H1 (cell line): ENCODE measurements at regions not wholly inside any gene's neighbourhood (a gene's known extent, or its start where the extent isn't known, plus 50 kb on each side); places are given as distances from the start of the nearest gene placed in this dataset.

ENCODE experiments used
- CTCF ChIA-PET: fragments of 300-600 bp; sonication (Branson Sonifier 250); formaldehyde crosslinking; loops from one replicate; lab custom pipeline; 2021; ENCODE audit not compliant: partially characterized antibody; lab: Charles Lee
- POLR2A ChIA-PET: fragments of 300-600 bp; sonication (Branson Sonifier 250); formaldehyde crosslinking; loops from one replicate; lab custom pipeline; 2021; ENCODE audit warnings: inconsistent platforms; ENCODE audit not compliant: partially characterized antibody; lab: Charles Lee
- DNase-seq, 2 experiments: peaks; one replicate each; pipeline versions ENCODE4 v3.0.0 to v3.0.0-alpha.2; 2010 to 2022; ENCODE audit warnings: low spot score in 2 of 2, low read depth in 1 of 2, mixed read lengths in 1 of 2
- FAIRE-seq: peaks from 2 replicates; lab custom pipeline; 2011; peaks lifted over from hg19 to GRCh38; lab: Jason Lieb, UNC
- H2AFZ ChIP-seq: 2 replicates; pipeline ENCODE4 v1.8.1; 2012; ENCODE audit warnings: low read length, inconsistent platforms
- H2AK5ac ChIP-seq: 2 replicates; pipeline ENCODE4 v1.6.1; 2013; ENCODE audit warnings: low read depth, low read length
- H2BK120ac ChIP-seq: replicated peaks from 2 replicates; pipeline ENCODE3; 2013; ENCODE audit warnings: low read depth, low read length, inconsistent platforms
- H2BK12ac ChIP-seq: 2 replicates; pipeline ENCODE4 v1.6.1; 2013; ENCODE audit warnings: low read depth, low read length
- H2BK15ac ChIP-seq: 2 replicates; pipeline ENCODE4 v1.6.1; 2013; ENCODE audit warnings: low read length
- H2BK20ac ChIP-seq: 2 replicates; pipeline ENCODE4 v1.6.1; 2013; ENCODE audit warnings: low read length
- H2BK5ac ChIP-seq: 2 replicates; pipeline ENCODE4 v1.6.1; 2013; ENCODE audit warnings: low read depth, low read length
- H3K14ac ChIP-seq: 2 replicates; pipeline ENCODE4 v1.6.1; 2013; ENCODE audit warnings: inconsistent platforms; ENCODE audit not compliant: insufficient read length
- H3K18ac ChIP-seq: 2 replicates; pipeline ENCODE4 v1.6.1; 2013; ENCODE audit warnings: low read length; ENCODE audit errors: extremely low read depth
- H3K23ac ChIP-seq: 2 replicates; pipeline ENCODE4 v1.6.1; 2013; ENCODE audit warnings: inconsistent platforms; ENCODE audit not compliant: insufficient read length
- H3K23me2 ChIP-seq: 2 replicates; pipeline ENCODE4 v1.6.1; 2013; ENCODE audit warnings: low read depth, low read length
- H3K27ac ChIP-seq: 2 replicates; pipeline ENCODE4 v1.6.1; 2011; ENCODE audit warnings: low read depth, low read length, inconsistent platforms
- H3K27me3 ChIP-seq, 4 experiments: replicated peaks in 1 of 4; 1 replicate in 1 of 4; 2 replicates in 3 of 4; pipeline versions ENCODE4 v1.6.1 to v1.8.1; 2011 to 2013; ENCODE audit warnings: low read length in 3 of 4, mild to moderate bottlenecking in 3 of 4, inconsistent platforms in 2 of 4, mixed read lengths in 2 of 4, moderate library complexity in 1 of 4; ENCODE audit not compliant: control insufficient read depth in 3 of 4, insufficient read depth in 3 of 4; ENCODE audit errors: extremely low read depth in 1 of 4
- H3K36me3 ChIP-seq, 4 experiments: 2 replicates each; pipeline versions ENCODE4 v1.6.1 to v1.8.1; 2011 to 2013; ENCODE audit warnings: mild to moderate bottlenecking in 4 of 4, low read length in 3 of 4, moderate library complexity in 2 of 4, control low read depth in 1 of 4, inconsistent platforms in 1 of 4; ENCODE audit not compliant: insufficient read depth in 4 of 4, control insufficient read depth in 2 of 4
- H3K4ac ChIP-seq: replicated peaks from 2 replicates; pipeline ENCODE3; 2013; ENCODE audit warnings: low read length, low read depth, mixed read lengths, inconsistent platforms; ENCODE audit not compliant: insufficient read length
- H3K4me1 ChIP-seq, 4 experiments: replicated peaks in 1 of 4; 1 replicate in 1 of 4; 2 replicates in 3 of 4; pipeline versions ENCODE4 v1.6.1 to v1.8.1; 2011 to 2013; ENCODE audit warnings: low read length in 3 of 4, inconsistent platforms in 2 of 4, mixed read lengths in 1 of 4; ENCODE audit not compliant: insufficient read depth in 4 of 4, control insufficient read depth in 3 of 4
- H3K4me2 ChIP-seq, 2 experiments: 2 replicates each; pipeline versions ENCODE4 v1.6.1 to v1.8.1; 2011 to 2013; ENCODE audit warnings: low read depth in 2 of 2, low read length in 2 of 2, control low read depth in 1 of 2, inconsistent platforms in 1 of 2, mild to moderate bottlenecking in 1 of 2; ENCODE audit not compliant: insufficient read depth in 1 of 2
- H3K4me3 ChIP-seq, 4 experiments: fragments of 200-600, 300-600 bp in 1 of 4; sonication (generic), shearing (Covaris generic), sonication (Bioruptor Twin) in 1 of 4; 2 replicates each; pipeline versions ENCODE4 v1.5.1 to v1.8.1; 2011 to 2016; ENCODE audit warnings: low read length in 4 of 4, low read depth in 3 of 4, control low read depth in 2 of 4, inconsistent platforms in 2 of 4, mild to moderate bottlenecking in 2 of 4, mixed read lengths in 1 of 4, moderate library complexity in 1 of 4; ENCODE audit not compliant: insufficient read depth in 2 of 4; ENCODE audit errors: extremely low read depth in 1 of 4
- H3K56ac ChIP-seq: replicated peaks from 2 replicates; pipeline ENCODE3; 2013; ENCODE audit warnings: low read depth, mild to moderate bottlenecking, mixed read lengths, low read length, inconsistent platforms; ENCODE audit not compliant: insufficient read length
- H3K79me1 ChIP-seq: 2 replicates; pipeline ENCODE4 v1.6.1; 2013; ENCODE audit warnings: low read depth, low read length, control low read depth
- H3K79me2 ChIP-seq, 2 experiments: 2 replicates each; pipeline versions ENCODE4 v1.6.1 to v1.8.1; 2012 to 2013; ENCODE audit warnings: low read length in 2 of 2, mild to moderate bottlenecking in 2 of 2, inconsistent platforms in 1 of 2; ENCODE audit not compliant: insufficient read depth in 2 of 2, control insufficient read depth in 1 of 2
- H3K9ac ChIP-seq, 4 experiments: replicated peaks in 1 of 4; 1 replicate in 1 of 4; 2 replicates in 3 of 4; pipeline versions ENCODE4 v1.6.1 to v1.8.1; 2011 to 2013; ENCODE audit warnings: low read depth in 3 of 4, low read length in 3 of 4, control low read depth in 2 of 4, mild to moderate bottlenecking in 2 of 4, moderate library complexity in 2 of 4, inconsistent platforms in 1 of 4; ENCODE audit errors: extremely low read depth in 1 of 4
- H3K9me3 ChIP-seq, 2 experiments: 2 replicates each; pipeline versions ENCODE4 v1.6.1 to v1.8.1; 2012 to 2013; ENCODE audit warnings: mild to moderate bottlenecking in 2 of 2, moderate library complexity in 2 of 2, control low read depth in 1 of 2, inconsistent platforms in 1 of 2, low read depth in 1 of 2, low read length in 1 of 2, mixed read lengths in 1 of 2; ENCODE audit not compliant: insufficient read depth in 2 of 2
- H4K20me1 ChIP-seq, 2 experiments: replicated peaks in 1 of 2; 2 replicates each; pipeline versions ENCODE3 to v1.8.1; 2011 to 2013; ENCODE audit warnings: inconsistent platforms in 2 of 2, low read length in 2 of 2, mild to moderate bottlenecking in 1 of 2; ENCODE audit not compliant: insufficient read depth in 2 of 2, control insufficient read depth in 1 of 2
- H4K5ac ChIP-seq: 2 replicates; pipeline ENCODE4 v1.6.1; 2013; ENCODE audit warnings: low read length, low read depth, mixed read lengths, inconsistent platforms; ENCODE audit not compliant: insufficient read length
- H4K8ac ChIP-seq: 2 replicates; pipeline ENCODE4 v1.8.0; 2013; ENCODE audit warnings: mild to moderate bottlenecking, moderate library complexity, low read length, inconsistent platforms; ENCODE audit not compliant: insufficient read depth; ENCODE audit errors: extremely low read depth
- H4K91ac ChIP-seq: replicated peaks from 2 replicates; pipeline ENCODE3; 2013; ENCODE audit warnings: low read length, mixed read lengths, inconsistent platforms; ENCODE audit not compliant: insufficient read length
- CBX5 ChIP-seq: fragments of 300-800, 300-1000 bp; sonication (generic); IDR thresholded peaks from 2 replicates; pipeline ENCODE4 v1.7.1; 2016; ENCODE audit warnings: antibody characterized with exemption, low read length, low read depth
- CHD2 ChIP-seq: IDR thresholded peaks from 2 replicates; pipeline ENCODE4 v1.6.1; 2012; ENCODE audit warnings: low read length, improper control_type of control experiment
- E2F6 ChIP-seq: IDR thresholded peaks from 2 replicates; pipeline ENCODE4 v1.6.1; 2012; ENCODE audit warnings: inconsistent platforms
- FOSL1 ChIP-seq: IDR thresholded peaks from 2 replicates; pipeline ENCODE4 v1.6.1; 2011; ENCODE audit warnings: mild to moderate bottlenecking, low read depth, low read length, moderate library complexity; ENCODE audit not compliant: insufficient read depth
- JUND ChIP-seq: IDR thresholded peaks from 2 replicates; pipeline ENCODE4 v1.6.1; 2011; ENCODE audit warnings: mild to moderate bottlenecking, improper control_type of control experiment, low read length
- KDM4A ChIP-seq: IDR thresholded peaks from one replicate; pipeline ENCODE4 v1.7.1; 2012; ENCODE audit warnings: low read depth, mild to moderate bottlenecking, moderate library complexity, low read length, inconsistent platforms; ENCODE audit not compliant: severe bottlenecking
- KDM5A ChIP-seq: fragments of 200-600 bp; IDR thresholded peaks from 2 replicates; pipeline ENCODE4 v1.7.1; 2012; ENCODE audit warnings: mild to moderate bottlenecking, low read length, inconsistent platforms, mixed read lengths
- NANOG ChIP-seq: IDR thresholded peaks from 2 replicates; pipeline ENCODE4 v1.6.1; 2011; ENCODE audit warnings: low read length, low read depth, mild to moderate bottlenecking, inconsistent platforms; ENCODE audit not compliant: insufficient read depth, poor library complexity, severe bottlenecking
- NRF1 ChIP-seq: IDR thresholded peaks from 2 replicates; pipeline ENCODE4 v1.6.1; 2011; ENCODE audit warnings: mild to moderate bottlenecking, low read depth, low read length, improper control_type of control experiment
- SIX5 ChIP-seq: IDR thresholded peaks from 2 replicates; pipeline ENCODE4 v1.6.1; 2011; ENCODE audit warnings: mild to moderate bottlenecking, low read depth, low read length
- TAF7 ChIP-seq: optimal IDR thresholded peaks from 2 replicates; pipeline ENCODE3; 2011; ENCODE audit warnings: low read depth, mild to moderate bottlenecking, inconsistent platforms, low read length, moderate library complexity, borderline replicate concordance
- TCF12 ChIP-seq: IDR thresholded peaks from 2 replicates; pipeline ENCODE4 v1.6.1; 2011; ENCODE audit warnings: low read depth, mild to moderate bottlenecking, low read length
- WGBS, 2 experiments: shearing (Covaris generic) in 1 of 2; methylation state at CpG; one replicate each; pipeline versions ENCODE4 v1.1.6 to v1.1.7; 2013 to 2015; ENCODE audit warnings: low lambda C conversion rate in 2 of 2, mixed read lengths in 2 of 2, inconsistent platforms in 1 of 2, low coverage in 1 of 2, missing lambda C conversion rate in 1 of 2; ENCODE audit not compliant: insufficient replicate concordance in 2 of 2, insufficient coverage in 1 of 2, insufficient read length in 1 of 2; ENCODE audit errors: extremely low coverage in 1 of 2, missing lambda C conversion rate in 1 of 2; 5-methylcytosine and 5-hydroxymethylcytosine counted together

GRCh38 chr2:207229161-207229560, 63.4 kb upstream of the KLF7 start:
- no peak for DNase-seq
- Histone ChIP-seq H2BK120ac (no peak overlapping the region), H3K4me2 (no peak overlapping the region), H3K27me3 (no peaks in the 10 kb centered on the region), H3K9me3 (no peaks in the 10 kb centered on the region), H3K79me1 (no peaks in the 10 kb centered on the region), H3K4me1 (peaks cover 8 to 28% (median 26%) of the 10 kb centered on the region in 4 experiments), H4K8ac (no peak overlapping the region), H2BK20ac (no peak overlapping the region), H3K9ac (no peak overlapping the region)
- CTCF ChIA-PET, result interaction anchor here (0.7 to 4.2 kb wide), 12 partner anchors 7 to 772 kb away, joined by 3 to 28 read pairs (median 4); no protein-coding TSS in a partner anchor
- no peak for TF ChIP-seq KDM5A
- no peak for TF ChIP-seq E2F6
- no peak for TF ChIP-seq CBX5
- TF ChIP-seq TAF7, result no peak
- TF ChIP-seq NRF1, result no peak
- TF ChIP-seq NANOG, result no peak
- no peak for TF ChIP-seq SIX5
- TF ChIP-seq FOSL1, result no peak
- TF ChIP-seq CHD2, result no peak
- no peak for TF ChIP-seq TCF12
- TF ChIP-seq KDM4A, result no peak
- no peak for TF ChIP-seq JUND
- TF ChIP-seq, all 59 proteins: peak for 0
- H3K14ac ChIP-seq, result no peak overlapping the region
- H3K18ac ChIP-seq, result no peak overlapping the region
- no peaks in the 10 kb centered on the region for H3K36me3 ChIP-seq
- H2BK5ac ChIP-seq, result no peak overlapping the region
- no peak overlapping the region; the same call in 1 of the 2 replicates for H2BK12ac ChIP-seq
- H4K5ac ChIP-seq, result no peak overlapping the region
- no peaks in the 10 kb centered on the region for H3K79me2 ChIP-seq
- no peak overlapping the region for H2BK15ac ChIP-seq
- H4K91ac ChIP-seq, result no peak overlapping the region
- H2AFZ ChIP-seq, result no peak overlapping the region
- H3K4me3 ChIP-seq, result no peak overlapping the region
- 88% methylated on average over 3 of the region's 3 CpGs; no CpG with 5 or more reads in 1 of the 2 experiments for WGBS, 2 experiments
- no peak overlapping the region for H3K56ac ChIP-seq
- no peaks in the 10 kb centered on the region for H4K20me1 ChIP-seq
- no peak overlapping the region for H3K4ac ChIP-seq
- POLR2A ChIA-PET, result interaction anchor here (1.2 to 5.2 kb wide), 2 partner anchors 11 to 64 kb away, joined by 3 to 31 read pairs; partner anchors contain the start of gene KLF7
- no peak for FAIRE-seq
- H3K27ac ChIP-seq, result no peak overlapping the region
- no peak overlapping the region for H3K23ac ChIP-seq
- no peak overlapping the region for H2AK5ac ChIP-seq
- no peaks in the 10 kb centered on the region; the same call in 1 of the 2 replicates for H3K23me2 ChIP-seq
